ENCODE measurements at regions not wholly inside any gene's neighbourhood (a gene's known extent, or its start where the extent isn't known, plus 50 kb on each side); places are given as distances from the start of the nearest gene placed in this dataset.

DNA sequence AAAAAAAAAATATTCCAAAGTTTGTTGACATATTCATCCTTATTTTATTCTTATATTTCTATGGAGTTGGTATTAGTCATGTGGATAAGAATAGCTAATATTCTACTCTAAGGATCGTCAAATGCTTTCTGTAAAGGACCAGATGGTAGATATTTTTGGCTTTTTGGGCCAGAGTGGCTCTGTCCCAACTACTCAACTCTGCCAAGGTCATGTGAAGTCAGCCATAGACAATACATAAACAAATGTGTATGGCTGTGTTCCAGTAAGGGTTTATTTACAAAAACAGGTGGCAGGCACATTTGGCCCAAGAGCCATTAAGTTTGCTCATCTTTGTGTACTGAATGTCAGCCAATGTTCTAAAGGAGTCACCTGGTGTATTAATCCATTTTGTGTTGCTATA, 131.8 kb downstream of the TBX5 start:
- Histone ChIP-seq H3K14ac (ENCODE audit: insufficient read depth, low read length) (no peak overlapping the region), H4K20me1 (ENCODE audit: control insufficient read depth, insufficient read depth, insufficient read length) (no peaks in the 10 kb centered on the region), H3K4me2 (ENCODE audit: insufficient read depth, insufficient read length, low read length) (no peak overlapping the region), H3K27ac (ENCODE audit: insufficient read length, low read depth, low read length) (no peak overlapping the region), H3K4me1 (ENCODE audit: insufficient read depth, low read length) (peaks cover 30% of the 10 kb centered on the region; the same call in 1 of the 2 replicates), H2AFZ (ENCODE audit: low read length) (no peak overlapping the region), H3K79me2 (ENCODE audit: insufficient read depth, low read length) (no peaks in the 10 kb centered on the region), H3K23me2 (ENCODE audit: insufficient read length, low read depth, low read length, poor library complexity, severe bottlenecking) (no peaks in the 10 kb centered on the region), H4K8ac (replicated peaks; ENCODE audit: insufficient read length, low read depth, low read length) (no peak overlapping the region), H3K9ac (ENCODE audit: extremely low read depth, insufficient read length, low read length) (no peak overlapping the region), H3K9me3 (ENCODE audit: control insufficient read depth, low read depth, low read length) (no peaks in the 10 kb centered on the region), H3K27me3 (ENCODE audit: insufficient read depth, low read length) (no peaks in the 10 kb centered on the region), H3K4ac (ENCODE audit: low read depth, low read length) (no peak overlapping the region), H3K23ac (ENCODE audit: insufficient read length, low read depth, low read length) (no peak overlapping the region), H4K91ac (ENCODE audit: insufficient read length, low read depth, low read length) (no peak overlapping the region), H2AK5ac (ENCODE audit: insufficient read length, low read length) (no peak overlapping the region), H2BK120ac (ENCODE audit: low read depth, low read length, poor library complexity, severe bottlenecking) (no peak overlapping the region), H2BK15ac (ENCODE audit: low read depth, low read length) (no peak overlapping the region), H3K56ac (ENCODE audit: insufficient read length, low read depth, low read length) (no peak overlapping the region), H2BK20ac (ENCODE audit: low read depth, low read length, poor library complexity, severe bottlenecking) (no peak overlapping the region), H3K79me1 (ENCODE audit: insufficient read depth, low read depth, low read length, poor library complexity, severe bottlenecking) (no peaks in the 10 kb centered on the region), H3T11ph (ENCODE audit: low read length) (no peak overlapping the region), H3K18ac (ENCODE audit: insufficient read length, low read depth, low read length) (no peak overlapping the region), H2BK5ac (ENCODE audit: insufficient read length, low read length) (no peak overlapping the region), H4K5ac (ENCODE audit: insufficient read length, low read depth, low read length) (no peak overlapping the region), H2BK12ac (ENCODE audit: insufficient read length, low read depth, low read length) (peak overlapping the region; percentile 87)
- Mint-ChIP-seq H3K9me3 (no peaks in the 10 kb centered on the region; a peak in 1 of 5 replicates), H3K27ac (no peak overlapping the region), H3K4me1 (peaks cover 68 to 72% of the 10 kb centered on the region in 2 experiments), H3K4me3 (no peak overlapping the region), H3K36me3 (ENCODE audit: insufficient read depth in 1 of 3, low read depth in 3 of 3) (peaks cover 0 to 2% (median 2%) of the 10 kb centered on the region in 3 experiments; a peak in 3 of 7 replicates), H3K27me3 (ENCODE audit: low read depth) (no peaks in the 10 kb centered on the region)
- WGBS (ENCODE audit: extremely low coverage, insufficient read length, low lambda C conversion rate): no CpG with 5 or more reads among the region's 1 CpG
- TF ChIP-seq, protein P1, sequence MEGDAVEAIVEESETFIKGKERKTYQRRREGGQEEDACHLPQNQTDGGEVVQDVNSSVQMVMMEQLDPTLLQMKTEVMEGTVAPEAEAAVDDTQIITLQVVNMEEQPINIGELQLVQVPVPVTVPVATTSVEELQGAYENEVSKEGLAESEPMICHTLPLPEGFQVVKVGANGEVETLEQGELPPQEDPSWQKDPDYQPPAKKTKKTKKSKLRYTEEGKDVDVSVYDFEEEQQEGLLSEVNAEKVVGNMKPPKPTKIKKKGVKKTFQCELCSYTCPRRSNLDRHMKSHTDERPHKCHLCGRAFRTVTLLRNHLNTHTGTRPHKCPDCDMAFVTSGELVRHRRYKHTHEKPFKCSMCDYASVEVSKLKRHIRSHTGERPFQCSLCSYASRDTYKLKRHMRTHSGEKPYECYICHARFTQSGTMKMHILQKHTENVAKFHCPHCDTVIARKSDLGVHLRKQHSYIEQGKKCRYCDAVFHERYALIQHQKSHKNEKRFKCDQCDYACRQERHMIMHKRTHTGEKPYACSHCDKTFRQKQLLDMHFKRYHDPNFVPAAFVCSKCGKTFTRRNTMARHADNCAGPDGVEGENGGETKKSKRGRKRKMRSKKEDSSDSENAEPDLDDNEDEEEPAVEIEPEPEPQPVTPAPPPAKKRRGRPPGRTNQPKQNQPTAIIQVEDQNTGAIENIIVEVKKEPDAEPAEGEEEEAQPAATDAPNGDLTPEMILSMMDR (conservative IDR thresholded peaks at IDR 0.05): no peak
- DNase-seq: no peak
